Stimulated activated naive CD8-positive, alpha-beta T cell treated with anti-CD3 and anti-CD28 coated beads, Interleukin-15, Interleukin-2, amounts not matched to agents 100 ng/mL and 50 ng/mL, for 24 hours (primary cell): ENCODE measurements at regions not wholly inside any gene's neighbourhood (a gene's known extent, or its start where the extent isn't known, plus 50 kb on each side); places are given as distances from the start of the nearest gene placed in this dataset.

Source experiments
- H3K27ac Mint-ChIP-seq: one replicate; pipeline ENCODE4 v1.8.0; 2021; ENCODE audit warnings: mild to moderate bottlenecking, mixed read lengths
- H3K27me3 Mint-ChIP-seq: one replicate; pipeline ENCODE4 v1.8.0; 2021; ENCODE audit warnings: mixed read lengths
- H3K36me3 Mint-ChIP-seq: one replicate; pipeline ENCODE4 v1.8.0; 2021; ENCODE audit warnings: low read depth, mixed read lengths
- H3K4me1 Mint-ChIP-seq: one replicate; pipeline ENCODE4 v1.8.0; 2021; ENCODE audit warnings: low read depth, mixed read lengths
- H3K4me3 Mint-ChIP-seq: one replicate; pipeline ENCODE4 v1.8.0; 2021; ENCODE audit warnings: mild to moderate bottlenecking, mixed read lengths
- H3K9me3 Mint-ChIP-seq: one replicate; pipeline ENCODE4 v1.8.0; 2021; ENCODE audit warnings: mixed read lengths

DNA sequence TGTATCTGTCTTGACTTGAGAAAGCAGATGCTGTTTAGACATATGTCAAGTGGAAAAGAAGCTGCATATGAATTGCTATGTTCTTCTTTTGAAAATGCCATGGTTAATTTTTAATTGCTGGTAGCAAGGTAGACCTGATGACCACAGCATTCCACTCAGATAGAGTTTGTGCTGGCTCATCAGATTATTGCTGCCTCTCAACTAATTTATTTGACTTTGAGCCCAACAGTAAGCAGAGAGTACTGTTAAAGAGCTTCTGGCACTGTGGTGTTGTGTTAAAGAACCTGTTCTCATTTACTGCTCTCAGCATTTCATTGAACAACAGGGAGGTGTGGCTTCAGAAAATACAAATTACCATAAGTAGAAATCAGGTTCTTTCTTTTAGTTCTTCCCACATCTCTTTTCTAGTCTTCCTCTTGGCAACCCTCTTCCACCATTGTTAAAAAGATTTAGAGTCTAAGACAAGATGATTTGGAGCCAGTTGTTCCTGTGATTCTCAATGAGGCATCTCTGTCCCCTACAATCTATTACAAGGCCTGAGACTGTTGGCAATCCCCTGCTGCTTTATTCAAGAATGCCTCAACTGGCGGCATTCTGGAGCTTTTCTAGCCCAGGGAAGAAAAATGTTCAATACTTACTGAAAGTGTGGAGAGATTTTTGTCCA lies 967.6 kb upstream of the GJE1 start:
- Mint-ChIP-seq H3K9me3 (peaks cover 4% of the 10 kb centered on the region), H3K27ac (no peak overlapping the region), H3K36me3 (no peaks in the 10 kb centered on the region), H3K4me3 (no peak overlapping the region), H3K4me1 (no peaks in the 10 kb centered on the region), H3K27me3 (no peaks in the 10 kb centered on the region)

DNA sequence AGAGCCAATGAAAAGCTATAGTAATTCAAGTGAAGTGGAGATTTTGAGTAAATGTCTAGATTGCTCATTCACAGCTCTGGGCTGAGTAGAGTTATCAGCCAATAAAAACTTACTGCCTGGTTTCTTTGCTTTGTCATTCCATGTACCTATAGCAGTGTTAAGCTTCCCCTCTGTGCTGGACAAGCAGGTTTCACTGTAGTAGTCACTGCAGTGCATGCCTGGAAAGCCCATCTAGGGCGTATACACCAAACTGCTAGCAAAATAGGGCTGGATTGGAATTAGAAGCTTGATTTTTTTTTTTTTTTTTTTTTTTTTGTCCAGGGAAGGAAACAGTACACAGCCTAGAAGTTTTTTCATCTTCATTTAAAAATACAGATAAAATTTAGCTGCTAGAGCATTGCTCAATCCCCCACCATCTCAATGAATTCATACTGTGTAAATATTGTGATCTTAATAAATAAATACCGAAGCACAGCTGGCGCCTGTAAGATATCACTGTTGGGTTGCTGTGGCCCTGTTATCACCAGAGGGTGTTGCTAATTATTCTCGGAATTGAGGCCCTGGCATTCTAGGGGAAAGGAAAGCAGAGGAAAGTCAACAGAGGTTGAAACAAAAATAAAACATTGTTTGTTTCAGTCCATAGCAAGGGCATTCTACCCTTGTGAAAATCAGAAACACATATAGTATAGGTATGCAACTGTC lies 968.5 kb upstream of the GJE1 start:
- H3K27me3 Mint-ChIP-seq: no peaks in the 10 kb centered on the region
- peaks cover 4% of the 10 kb centered on the region for H3K9me3 Mint-ChIP-seq
- no peak overlapping the region for H3K4me3 Mint-ChIP-seq
- H3K4me1 Mint-ChIP-seq: no peaks in the 10 kb centered on the region
- H3K36me3 Mint-ChIP-seq: no peaks in the 10 kb centered on the region
- no peak overlapping the region for H3K27ac Mint-ChIP-seq

DNA sequence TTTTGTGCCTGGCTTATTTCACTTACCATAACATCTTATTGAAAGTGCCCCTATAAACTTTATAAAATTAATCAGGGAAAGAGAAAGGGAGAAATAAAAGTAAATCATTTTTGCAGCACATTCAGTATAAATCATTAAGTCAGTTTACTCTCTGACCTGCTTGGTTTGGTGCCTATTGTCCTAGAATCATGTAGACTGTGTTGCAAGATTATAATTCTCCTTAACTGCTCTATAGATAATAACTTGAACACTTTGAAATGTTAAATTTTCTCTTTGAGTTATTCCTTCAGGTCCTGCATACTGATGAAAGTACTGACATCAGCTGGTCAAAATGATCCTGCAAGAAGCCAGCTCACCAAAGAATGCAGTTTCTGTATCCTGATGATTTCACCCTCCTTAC lies 969.6 kb upstream of the GJE1 start:
- Mint-ChIP-seq H3K27me3 (no peaks in the 10 kb centered on the region), H3K27ac (no peak overlapping the region), H3K4me1 (no peaks in the 10 kb centered on the region), H3K4me3 (no peak overlapping the region), H3K36me3 (no peaks in the 10 kb centered on the region), H3K9me3 (peaks cover 4% of the 10 kb centered on the region)

DNA sequence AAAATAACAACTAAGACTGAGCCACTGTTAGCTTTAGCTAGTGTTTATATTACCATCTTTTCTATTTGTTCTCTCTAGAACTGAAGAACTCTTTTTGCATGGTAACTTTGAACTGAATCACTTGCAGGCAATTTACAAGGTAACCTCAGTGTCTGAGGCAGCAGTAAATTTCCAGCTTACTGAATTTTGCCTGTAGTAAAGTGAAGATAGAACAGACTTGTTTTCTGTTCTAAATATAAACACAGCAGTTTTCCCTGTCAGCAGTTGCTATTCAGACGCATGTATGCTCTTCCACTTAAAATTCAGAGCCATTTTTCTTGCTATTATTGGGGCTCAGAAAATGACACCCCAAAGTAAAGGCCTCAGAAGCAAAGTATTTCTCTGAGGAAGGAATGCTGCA lies 974.0 kb upstream of the GJE1 start:
- H3K9me3 Mint-ChIP-seq: peaks cover 6% of the 10 kb centered on the region
- peaks cover 3% of the 10 kb centered on the region for H3K4me1 Mint-ChIP-seq
- H3K4me3 Mint-ChIP-seq: no peak overlapping the region
- no peak overlapping the region for H3K27ac Mint-ChIP-seq
- no peaks in the 10 kb centered on the region for H3K36me3 Mint-ChIP-seq
- H3K27me3 Mint-ChIP-seq: no peaks in the 10 kb centered on the region

DNA sequence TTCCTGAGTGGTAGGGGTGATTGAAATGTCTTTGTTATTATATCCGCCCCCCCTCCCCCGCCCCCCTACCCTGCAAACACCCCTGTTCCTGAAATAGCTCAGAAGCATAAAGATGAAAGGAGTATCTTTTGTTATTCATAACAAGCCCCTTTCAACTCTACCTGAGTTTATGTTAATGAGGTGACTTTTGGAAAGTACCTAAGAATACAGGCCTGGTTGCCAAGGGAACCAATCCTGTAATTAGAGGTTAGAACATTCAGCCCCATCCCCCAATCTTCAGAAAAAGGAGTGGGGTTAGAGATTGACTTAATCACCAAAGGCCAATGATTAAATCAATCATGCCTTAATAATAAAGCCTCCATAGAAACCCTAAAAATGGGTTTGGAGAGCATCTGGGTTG lies 979.2 kb upstream of the GJE1 start:
- peaks cover 16% of the 10 kb centered on the region for H3K4me1 Mint-ChIP-seq
- no peak overlapping the region for H3K4me3 Mint-ChIP-seq
- H3K36me3 Mint-ChIP-seq: no peaks in the 10 kb centered on the region
- H3K27me3 Mint-ChIP-seq: no peaks in the 10 kb centered on the region
- no peak overlapping the region for H3K27ac Mint-ChIP-seq
- H3K9me3 Mint-ChIP-seq: peaks cover 9% of the 10 kb centered on the region

DNA sequence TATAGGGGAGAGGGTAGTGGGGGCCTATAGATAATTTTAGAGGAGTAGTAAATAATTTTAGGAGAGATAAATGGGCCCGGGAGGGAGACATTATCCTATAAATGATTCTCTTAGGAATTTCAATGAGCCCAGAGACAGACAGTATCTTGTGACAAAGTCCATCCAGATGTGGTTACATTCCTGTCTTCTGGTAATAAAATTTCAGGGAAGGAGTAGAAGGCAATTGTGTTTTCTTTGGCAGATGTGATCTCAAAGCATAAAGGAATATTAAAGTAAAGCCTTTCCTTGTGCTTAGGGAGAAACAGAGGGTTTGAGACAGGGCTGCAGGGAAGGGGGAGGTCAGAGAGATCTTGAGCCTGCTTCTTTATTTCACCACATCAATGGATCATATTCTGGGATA lies 979.8 kb upstream of the GJE1 start:
- Mint-ChIP-seq H3K27ac (no peak overlapping the region), H3K4me1 (peaks cover 16% of the 10 kb centered on the region), H3K4me3 (no peak overlapping the region), H3K36me3 (no peaks in the 10 kb centered on the region), H3K9me3 (peaks cover 13% of the 10 kb centered on the region), H3K27me3 (no peaks in the 10 kb centered on the region)

DNA sequence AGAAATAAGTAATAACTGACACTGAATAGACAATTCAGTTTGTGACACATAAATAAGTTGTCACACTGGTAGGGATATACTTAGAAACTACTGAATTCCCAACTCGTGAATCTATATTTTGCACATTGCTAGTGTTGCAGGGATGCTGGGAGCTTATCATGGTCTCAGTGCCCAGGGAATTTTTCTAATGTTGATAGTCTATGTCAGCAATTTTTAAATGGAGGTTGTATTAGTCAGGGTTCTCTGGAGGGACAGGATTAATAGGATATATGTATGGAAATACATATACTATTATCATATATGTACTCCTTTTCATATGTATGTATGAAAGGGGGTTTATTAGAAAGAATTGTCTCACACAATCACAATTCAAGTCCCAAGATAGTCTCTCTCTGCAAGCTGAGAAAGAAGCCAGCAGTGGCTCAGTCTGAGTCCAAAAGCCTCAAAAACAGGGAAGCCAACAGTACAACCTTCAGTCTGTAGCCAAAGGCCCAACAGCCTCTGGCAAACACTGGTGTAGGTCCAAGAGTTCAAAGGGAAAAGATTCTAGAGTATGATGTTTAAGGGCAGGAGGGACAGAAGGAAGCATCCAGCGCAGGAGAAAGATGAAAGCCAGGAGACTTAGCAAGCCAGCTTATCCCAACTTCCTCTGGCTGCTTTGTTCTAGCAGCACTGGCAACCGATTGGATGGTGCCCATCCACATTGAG lies 980.9 kb upstream of the GJE1 start:
- Mint-ChIP-seq H3K27ac (no peak overlapping the region), H3K36me3 (no peaks in the 10 kb centered on the region), H3K9me3 (peaks cover 13% of the 10 kb centered on the region), H3K27me3 (no peaks in the 10 kb centered on the region), H3K4me3 (no peak overlapping the region), H3K4me1 (peaks cover 16% of the 10 kb centered on the region)

DNA sequence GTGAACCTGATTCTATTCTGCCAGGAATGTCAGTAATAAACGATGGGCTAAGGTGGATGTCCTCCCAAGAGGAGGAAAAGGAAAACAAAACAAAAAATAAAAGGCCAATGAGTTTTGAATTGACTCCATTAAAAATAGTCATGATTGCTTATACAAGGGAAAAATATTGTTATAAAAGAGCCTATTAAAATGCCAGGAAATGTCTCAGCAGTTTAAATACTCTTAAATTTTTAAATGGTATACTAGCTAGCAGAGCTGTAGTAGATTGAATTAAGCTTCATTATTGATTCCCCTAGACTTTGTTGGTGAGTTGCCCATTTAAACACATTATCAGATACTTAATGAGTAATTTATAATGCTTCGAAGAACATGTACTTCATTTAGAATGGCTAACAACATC lies 990.9 kb upstream of the GJE1 start:
- Mint-ChIP-seq H3K9me3 (no peaks in the 10 kb centered on the region), H3K36me3 (no peaks in the 10 kb centered on the region), H3K4me3 (no peak overlapping the region), H3K27ac (no peak overlapping the region), H3K4me1 (no peaks in the 10 kb centered on the region), H3K27me3 (no peaks in the 10 kb centered on the region)

DNA sequence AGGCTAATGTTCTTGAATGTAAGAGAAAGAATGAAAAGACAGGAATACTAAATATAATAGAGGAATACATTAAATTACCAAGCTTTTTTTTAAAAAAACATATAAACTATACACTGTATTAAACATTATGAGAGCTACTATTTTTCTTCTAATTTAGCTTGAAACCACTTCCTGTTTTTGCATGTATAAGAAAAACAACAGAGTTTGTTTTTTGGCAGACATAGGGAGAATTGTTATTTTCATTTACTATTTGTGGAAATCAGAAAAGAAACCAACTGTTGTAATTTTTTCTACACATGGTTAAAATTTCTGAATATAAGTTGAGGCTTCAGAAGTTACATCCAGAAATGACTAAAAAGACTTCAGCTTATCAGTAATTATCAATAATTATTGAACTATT lies 991.8 kb upstream of the GJE1 start:
- Mint-ChIP-seq H3K4me1 (no peaks in the 10 kb centered on the region), H3K27ac (no peak overlapping the region), H3K27me3 (no peaks in the 10 kb centered on the region), H3K4me3 (no peak overlapping the region), H3K36me3 (no peaks in the 10 kb centered on the region), H3K9me3 (no peaks in the 10 kb centered on the region)

DNA sequence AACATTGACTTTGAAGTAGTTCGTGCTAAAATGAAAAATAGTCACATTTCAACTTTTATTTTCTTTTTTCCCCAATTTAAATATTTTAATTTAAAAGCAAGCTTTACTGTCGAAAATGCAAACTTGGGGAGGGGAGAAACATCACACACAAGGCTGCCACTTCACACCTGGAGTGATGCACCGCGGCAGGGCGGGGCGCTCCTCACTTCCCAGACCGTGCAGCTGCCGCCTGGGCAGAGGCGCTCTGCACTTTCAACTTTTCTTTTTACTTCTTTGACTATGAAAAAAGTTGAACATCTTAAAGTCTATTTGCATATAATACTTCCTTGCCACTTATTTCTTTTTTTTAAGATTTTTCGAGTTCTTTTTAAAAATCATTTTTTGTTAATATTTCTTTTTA lies 993.3 kb upstream of the GJE1 start:
- Mint-ChIP-seq H3K4me1 (no peaks in the 10 kb centered on the region), H3K27me3 (no peaks in the 10 kb centered on the region), H3K9me3 (no peaks in the 10 kb centered on the region), H3K36me3 (no peaks in the 10 kb centered on the region), H3K27ac (no peak overlapping the region), H3K4me3 (no peak overlapping the region)

DNA sequence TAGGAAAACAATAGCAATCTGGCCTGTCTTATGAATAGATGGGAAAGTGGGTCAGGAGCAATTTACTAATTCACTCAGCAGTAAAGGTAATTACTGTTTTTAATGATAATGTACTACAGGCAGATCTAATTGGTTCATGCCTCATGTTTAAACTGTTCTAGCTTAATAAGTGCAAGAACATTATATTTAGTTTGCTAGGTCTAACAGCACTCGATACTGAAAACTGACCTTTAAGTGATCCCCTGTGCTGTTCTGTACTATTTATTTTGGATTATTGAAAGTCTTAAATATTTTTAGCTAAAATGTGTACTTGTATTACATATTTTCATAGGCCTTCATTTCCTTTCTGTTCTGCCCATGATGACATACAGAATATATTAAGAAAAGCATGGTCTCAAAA lies 998.0 kb upstream of the GJE1 start:
- no peaks in the 10 kb centered on the region for H3K27me3 Mint-ChIP-seq
- no peaks in the 10 kb centered on the region for H3K9me3 Mint-ChIP-seq

DNA sequence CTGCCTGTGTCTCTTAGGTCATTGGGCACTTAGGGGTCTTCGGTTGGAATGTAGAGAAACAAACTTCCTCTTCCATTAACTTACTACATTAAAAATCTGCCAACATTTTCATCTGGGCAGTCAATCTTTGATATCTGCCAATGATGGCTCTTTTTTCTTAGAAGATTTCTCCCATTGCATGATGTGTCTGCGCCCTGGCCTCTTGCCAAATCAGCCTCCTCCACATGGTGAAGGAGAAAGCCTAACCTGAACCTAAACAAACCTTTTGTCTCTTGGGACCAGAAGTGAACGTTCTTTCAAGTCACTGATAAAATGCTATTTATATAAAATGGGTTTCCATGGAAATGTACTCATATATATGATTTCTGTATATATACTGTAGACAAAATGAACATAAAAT lies 998.9 kb upstream of the GJE1 start:
- Mint-ChIP-seq H3K36me3 (no peaks in the 10 kb centered on the region), H3K27me3 (no peaks in the 10 kb centered on the region), H3K27ac (no peak overlapping the region), H3K9me3 (no peaks in the 10 kb centered on the region), H3K4me3 (no peak overlapping the region), H3K4me1 (no peaks in the 10 kb centered on the region)

More for the DNA sequence above, 998.0 kb upstream of the GJE1 start:
- Mint-ChIP-seq H3K4me3 (no peak overlapping the region), H3K4me1 (no peaks in the 10 kb centered on the region), H3K36me3 (no peaks in the 10 kb centered on the region), H3K27ac (no peak overlapping the region)

DNA sequence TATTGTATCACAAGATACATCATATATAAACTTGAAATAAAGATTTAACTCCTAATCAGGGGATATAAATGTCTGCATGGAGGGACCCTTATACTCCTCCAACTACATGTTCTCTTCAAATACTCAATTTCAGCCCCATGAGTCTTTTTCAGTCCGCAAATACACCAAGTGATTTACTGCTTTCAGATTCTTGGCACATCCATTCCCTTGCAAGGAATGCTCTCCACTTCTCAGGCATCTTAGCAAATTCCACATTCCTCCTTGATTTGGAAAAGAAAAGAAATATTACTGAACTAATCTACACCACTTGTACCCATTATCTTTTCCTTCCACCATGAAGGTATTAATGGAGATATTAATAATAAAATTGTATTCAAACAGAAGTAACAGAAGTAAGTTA lies 999.4 kb upstream of the GJE1 start:
- Mint-ChIP-seq H3K4me1 (no peaks in the 10 kb centered on the region), H3K4me3 (no peak overlapping the region)

DNA sequence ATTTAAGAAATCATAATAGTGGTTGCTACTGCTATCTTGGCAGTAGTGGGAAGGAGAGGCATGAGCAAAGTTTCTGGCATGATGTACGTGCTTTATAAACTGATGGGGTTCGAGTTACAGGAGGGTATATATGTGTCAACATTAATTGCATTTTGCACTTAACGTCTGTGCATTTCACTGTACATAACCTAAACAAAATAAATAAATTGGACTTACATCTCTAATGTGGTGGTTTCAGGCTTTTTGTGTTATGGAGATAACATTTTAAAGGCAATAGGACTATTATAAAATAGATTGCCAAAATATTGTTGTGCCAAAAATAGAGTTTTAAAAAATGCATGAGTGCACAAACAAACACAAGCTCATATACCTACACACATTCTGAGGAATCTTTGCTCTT lies 1001.1 kb upstream of the GJE1 start:
- H3K4me1 Mint-ChIP-seq: no peaks in the 10 kb centered on the region
- no peaks in the 10 kb centered on the region for H3K36me3 Mint-ChIP-seq
- H3K27me3 Mint-ChIP-seq: no peaks in the 10 kb centered on the region
- H3K27ac Mint-ChIP-seq: no peak overlapping the region
- H3K4me3 Mint-ChIP-seq: no peak overlapping the region
- H3K9me3 Mint-ChIP-seq: no peaks in the 10 kb centered on the region

More for the DNA sequence above, 999.4 kb upstream of the GJE1 start:
- no peaks in the 10 kb centered on the region for H3K9me3 Mint-ChIP-seq
- H3K27me3 Mint-ChIP-seq: no peaks in the 10 kb centered on the region
- no peak overlapping the region for H3K27ac Mint-ChIP-seq
- H3K36me3 Mint-ChIP-seq: no peaks in the 10 kb centered on the region

DNA sequence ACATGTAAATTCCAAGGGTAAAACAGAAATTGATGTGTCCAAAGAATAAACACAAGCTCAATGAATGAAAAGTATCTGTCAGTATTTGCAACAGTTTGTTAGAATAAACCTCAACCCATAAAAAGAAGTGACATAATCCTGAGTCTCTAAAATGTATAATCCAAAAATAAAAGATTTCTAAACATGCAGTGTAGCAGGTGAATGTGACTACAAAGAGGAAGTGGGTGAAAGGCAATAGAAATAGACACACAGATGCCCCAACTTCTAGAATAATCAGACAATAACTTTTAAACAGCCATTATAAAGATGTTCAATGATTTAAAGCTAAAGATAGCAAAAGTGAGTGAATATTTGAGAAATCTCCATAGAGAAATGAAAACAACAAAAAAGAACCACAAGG lies 1009.2 kb upstream of the GJE1 start:
- no peaks in the 10 kb centered on the region for H3K4me1 Mint-ChIP-seq
- peaks cover 4% of the 10 kb centered on the region for H3K27me3 Mint-ChIP-seq

More for the DNA sequence above, 1009.2 kb upstream of the GJE1 start:
- Mint-ChIP-seq H3K27ac (no peak overlapping the region), H3K36me3 (no peaks in the 10 kb centered on the region), H3K9me3 (no peaks in the 10 kb centered on the region), H3K4me3 (no peak overlapping the region)
